SK-N-SH treated with all-trans-retinoic acid at 6 μM for 48 hours (cell line): ENCODE measurements at regions not wholly inside any gene's neighbourhood (a gene's known extent, or its start where the extent isn't known, plus 50 kb on each side); places are given as distances from the start of the nearest gene placed in this dataset.

Experiments
- ARNTL ChIP-seq: fragments of 450-650 bp; formaldehyde crosslinking; IDR thresholded peaks from 2 replicates; pipeline ENCODE4 v1.5.0; 2020; ENCODE audit warnings: low read depth, mild to moderate bottlenecking, moderate library complexity, borderline replicate concordance
- CREB5 ChIP-seq: fragments of 250-450 bp; sonication (Bioruptor Pico); IDR thresholded peaks from 2 replicates; pipeline ENCODE4 v1.5.1; 2020; ENCODE audit warnings: low read depth, mild to moderate bottlenecking, moderate library complexity
- CSDC2 ChIP-seq: fragments of 250-450 bp; sonication (Bioruptor Pico); IDR thresholded peaks from 2 replicates; pipeline ENCODE4 v1.5.0; 2020; ENCODE audit warnings: mild to moderate bottlenecking, moderate library complexity
- CSRNP3 ChIP-seq: fragments of 250-450 bp; sonication (Bioruptor Pico); IDR thresholded peaks from 2 replicates; pipeline ENCODE4 v1.5.1; 2021; ENCODE audit warnings: mild to moderate bottlenecking, moderate library complexity
- ESRRG ChIP-seq: fragments of 250-450 bp; sonication (Bioruptor Pico); IDR thresholded peaks from 2 replicates; pipeline ENCODE4 v1.6.1; 2021; ENCODE audit warnings: mild to moderate bottlenecking
- GLIS3 ChIP-seq: fragments of 250-450 bp; sonication (Bioruptor Pico); IDR thresholded peaks from 2 replicates; pipeline ENCODE4 v1.5.0; 2020; ENCODE audit warnings: mild to moderate bottlenecking, moderate library complexity
- PATZ1 ChIP-seq: fragments of 250-450 bp; sonication (Bioruptor Pico); IDR thresholded peaks from 2 replicates; pipeline ENCODE4 v1.8.0; 2020; ENCODE audit warnings: mild to moderate bottlenecking, moderate library complexity, borderline replicate concordance
- PPARA ChIP-seq: fragments of 250-450 bp; sonication (Bioruptor Pico); IDR thresholded peaks from 2 replicates; pipeline ENCODE4 v1.5.0; 2020; ENCODE audit warnings: mild to moderate bottlenecking, borderline replicate concordance
- RARB ChIP-seq: fragments of 250-450 bp; sonication (Bioruptor Pico); IDR thresholded peaks from 2 replicates; pipeline ENCODE4 v1.8.0; 2021; ENCODE audit warnings: mild to moderate bottlenecking, moderate library complexity
- ZC3H10 ChIP-seq: fragments of 250-450 bp; sonication (Bioruptor Pico); IDR thresholded peaks from 2 replicates; pipeline ENCODE4 v1.5.1; 2021; ENCODE audit warnings: mild to moderate bottlenecking, moderate library complexity
- ZNF8 ChIP-seq: fragments of 450-650 bp; formaldehyde crosslinking; IDR thresholded peaks from 2 replicates; pipeline ENCODE4 v1.5.0; 2020; ENCODE audit warnings: mild to moderate bottlenecking, moderate library complexity

GRCh38 chr3:171528102-171528501, 67.9 kb upstream of the TNIK start:
- TF ChIP-seq RARB (CRISPR knock-in tag) (no peak), ZNF8 (no peak), PATZ1 (CRISPR knock-in tag) (no peak), CREB5 (CRISPR knock-in tag) (no peak), ESRRG (CRISPR knock-in tag) (no peak), CSDC2 (no peak), PPARA (CRISPR knock-in tag) (no peak), ARNTL (no peak), ZC3H10 (CRISPR knock-in tag) (no peak), CSRNP3 (CRISPR knock-in tag) (no peak), GLIS3 (CRISPR knock-in tag) (no peak)
